HepG2 (cell line): ENCODE measurements at regions not wholly inside any gene's neighbourhood (a gene's known extent, or its start where the extent isn't known, plus 50 kb on each side); places are given as distances from the start of the nearest gene placed in this dataset.

Experiments
- ATAC-seq: fragments of 200-7000 bp; cut with Tn5 transposase; 3 replicates; pipeline ENCODE4 v1.9.1; 2020; ENCODE audit warnings: mild to moderate bottlenecking, moderate library complexity
- BruUV-seq: library from RNA; stranded (reverse); fragments of 400-500 nt; replicated peaks from 2 replicates; lab custom pipeline; 2021; lab: Mats Ljungman, UMichigan
- CTCF ChIA-PET: fragments of 300-600 bp; formaldehyde crosslinking; extraction: SDS; loops from one replicate; lab custom pipeline; 2021; ENCODE audit warnings: low total read pairs, inconsistent platforms, low intra/inter-chr PET ratio; lab: Yijun Ruan, JAX
- POLR2A ChIA-PET: fragments of 350-600 bp; sonication (Branson Sonifier 250); formaldehyde crosslinking; loops from one replicate; lab custom pipeline; 2020; ENCODE audit warnings: antibody characterized with exemption, inconsistent platforms; lab: Yijun Ruan, JAX
- DNase-seq: peaks from one replicate; pipeline ENCODE4 v3.0.0-alpha.2; 2015; ENCODE audit warnings: low spot score
- FAIRE-seq: peaks from 3 replicates; lab custom pipeline; 2011; peaks lifted over from hg19 to GRCh38; lab: Jason Lieb, UNC
- H2AFZ ChIP-seq: one replicate; pipeline ENCODE4 v1.6.1; 2011; ENCODE audit warnings: low read length, inconsistent platforms
- H3K27ac ChIP-seq: fragments of 300-600 bp; 3 replicates; pipeline ENCODE4 v1.8.0; 2011; ENCODE audit warnings: mixed run types, mild to moderate bottlenecking, mixed read lengths, low read length, inconsistent platforms; ENCODE audit not compliant: insufficient read depth; ENCODE audit errors: extremely low read length
- H3K27me3 ChIP-seq, 2 experiments: fragments of 200-600 bp in 1 of 2; 2 replicates in 1 of 2; 3 replicates in 1 of 2; pipeline versions ENCODE4 v1.6.0 to v1.8.0; 2011; ENCODE audit warnings: low read length in 2 of 2, mild to moderate bottlenecking in 2 of 2, moderate library complexity in 2 of 2, inconsistent platforms in 1 of 2; ENCODE audit not compliant: insufficient read depth in 2 of 2, control insufficient read depth in 1 of 2
- H3K36me3 ChIP-seq, 2 experiments: fragments of 200-600 bp in 1 of 2; replicated peaks in 1 of 2; 2 replicates in 1 of 2; 3 replicates in 1 of 2; pipeline versions ENCODE4 v1.5.1 to v1.8.0; 2011; ENCODE audit warnings: low read length in 2 of 2, inconsistent platforms in 1 of 2; ENCODE audit not compliant: insufficient read depth in 2 of 2, control insufficient read depth in 1 of 2
- H3K4me1 ChIP-seq: 2 replicates; pipeline ENCODE4 v1.5.1; 2012; ENCODE audit warnings: low read length, inconsistent platforms; ENCODE audit not compliant: insufficient read depth
- H3K4me2 ChIP-seq: 2 replicates; pipeline ENCODE4 v1.6.0; 2011; ENCODE audit warnings: low read depth, low read length, inconsistent platforms
- H3K4me3 ChIP-seq, 3 experiments: fragments of 200-600 bp in 1 of 3; sonication (generic), shearing (Covaris generic) in 1 of 3; replicated peaks in 1 of 3; 2 replicates each; pipeline ENCODE4 v1.5.1; 2011 to 2016; ENCODE audit warnings: low read length in 3 of 3, inconsistent platforms in 2 of 3, low read depth in 2 of 3, mild to moderate bottlenecking in 2 of 3, control low read depth in 1 of 3, mixed read lengths in 1 of 3; ENCODE audit not compliant: insufficient read depth in 1 of 3
- H3K79me2 ChIP-seq: one replicate; pipeline ENCODE4 v1.6.1; 2011; ENCODE audit warnings: low read length, inconsistent platforms; ENCODE audit not compliant: insufficient read depth
- H3K9ac ChIP-seq: 2 replicates; pipeline ENCODE4 v1.6.0; 2011; ENCODE audit warnings: mild to moderate bottlenecking, low read depth, low read length, inconsistent platforms; ENCODE audit not compliant: insufficient read depth
- H3K9me3 ChIP-seq: 2 replicates; pipeline ENCODE4 v1.5.1; 2012; ENCODE audit warnings: mild to moderate bottlenecking, low read length
- H4K20me1 ChIP-seq: 2 replicates; pipeline ENCODE4 v1.6.0; 2011; ENCODE audit warnings: inconsistent platforms, mild to moderate bottlenecking, low read length, moderate library complexity; ENCODE audit not compliant: insufficient read depth
- DNMT3B ChIP-seq: conservative IDR thresholded peaks from 2 replicates; pipeline ENCODE4 v1.6.1; 2016; ENCODE audit warnings: missing biosample characterization, control low read depth
- ETV6 ChIP-seq: sonication (generic); formaldehyde crosslinking; conservative IDR thresholded peaks from 2 replicates; pipeline ENCODE4 v1.4.0; 2020; ENCODE audit warnings: missing genetic modification reagents
- HNF4A ChIP-seq: sonication (generic); formaldehyde crosslinking; IDR thresholded peaks from 2 replicates; pipeline ENCODE4 v1.4.0; 2020; ENCODE audit warnings: missing genetic modification reagents
- MAZ ChIP-seq, 2 experiments: sonication (generic) in 1 of 2; formaldehyde crosslinking in 1 of 2; IDR thresholded peaks; 2 replicates each; pipeline versions ENCODE4 v1.5.0 to v1.6.1; 2012 to 2020; ENCODE audit warnings: low read depth in 2 of 2, mild to moderate bottlenecking in 2 of 2, borderline replicate concordance in 1 of 2, improper control_type of control experiment in 1 of 2, low read length in 1 of 2, missing genetic modification reagents in 1 of 2, moderate library complexity in 1 of 2
- PHF21A ChIP-seq: sonication (generic); formaldehyde crosslinking; IDR thresholded peaks from 2 replicates; pipeline ENCODE4 v1.5.0; 2020; ENCODE audit warnings: mild to moderate bottlenecking, missing genetic modification reagents
- ZNF530 ChIP-seq: sonication (generic); formaldehyde crosslinking; IDR thresholded peaks from 2 replicates; pipeline ENCODE4 v1.5.0; 2020; ENCODE audit warnings: low read depth, mild to moderate bottlenecking, missing genetic modification reagents
- ZNF564 ChIP-seq: sonication (generic); formaldehyde crosslinking; IDR thresholded peaks from 2 replicates; pipeline ENCODE4 v1.8.1; 2023; ENCODE audit warnings: mild to moderate bottlenecking, missing genetic modification reagents
- WGBS: methylation state at CpG from one replicate; pipeline ENCODE4 v1.1.6; 2017; ENCODE audit warnings: low lambda C conversion rate; 5-methylcytosine and 5-hydroxymethylcytosine counted together
- in situ Hi-C: cut with HindIII; loops from 2 replicates; pipeline ENCODE4 v1.10.0; 2017; ENCODE audit warnings: low pct_unique_long_range_greater_than_20kb; ENCODE audit not compliant: extremely low pct_ligation_motif_present
- intact Hi-C: fragments of 100-400 bp; cut with micrococcal nuclease; formaldehyde crosslinking; loops from one replicate; pipeline ENCODE4 v1.10.0; 2022; ENCODE audit not compliant: unreplicated experiment

DNA sequence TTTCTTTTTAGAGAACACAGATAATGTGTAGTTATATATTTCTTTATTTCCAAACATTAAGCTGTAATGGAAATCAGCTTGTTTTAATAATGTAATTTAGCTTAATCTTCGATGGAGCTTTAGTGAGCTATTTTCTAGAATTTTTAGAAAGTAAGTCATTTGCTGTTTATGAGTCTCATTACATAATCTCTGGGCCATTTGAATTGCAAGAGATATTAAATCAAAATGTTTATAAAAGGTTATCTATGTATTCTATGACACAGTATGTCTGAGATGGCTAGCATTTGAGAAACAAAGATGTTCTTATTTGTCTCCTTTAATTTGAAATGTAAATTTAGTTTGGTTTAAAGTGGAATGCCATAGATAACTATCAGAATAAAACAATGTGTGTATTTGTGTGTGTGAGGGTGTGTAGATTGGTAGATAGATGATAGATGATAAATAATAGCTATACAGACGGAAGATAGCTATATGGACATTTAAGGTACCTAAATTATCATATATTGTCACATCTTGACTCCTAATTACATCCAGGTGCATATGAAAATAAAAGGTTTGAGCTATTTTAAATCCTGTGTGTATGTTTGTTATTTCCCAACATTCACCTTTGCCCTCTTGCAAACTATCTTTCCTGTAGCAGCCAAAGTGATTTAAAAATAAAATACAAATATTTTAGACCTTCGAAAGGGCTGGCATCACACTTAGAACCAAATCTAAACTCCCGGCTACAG, 478.0 kb upstream of the KLF6 start:
- Histone ChIP-seq H3K4me1 (no peaks in the 10 kb centered on the region), H3K27me3 (peaks cover 3 to 8% of the 10 kb centered on the region in 2 experiments; a peak in 2 of 5 replicates), H3K4me2 (no peak overlapping the region), H3K36me3 (no peaks in the 10 kb centered on the region), H3K27ac (no peak overlapping the region), H3K9me3 (no peaks in the 10 kb centered on the region), H3K4me3 (no peak overlapping the region), H4K20me1 (no peaks in the 10 kb centered on the region), H3K9ac (no peak overlapping the region), H3K79me2 (no peaks in the 10 kb centered on the region), H2AFZ (no peak overlapping the region)
- TF ChIP-seq PHF21A (CRISPR knock-in tag), result no peak
- TF ChIP-seq DNMT3B (CRISPR knock-in tag), result no peak
- no peak for TF ChIP-seq ZNF564 (CRISPR knock-in tag)
- no peak for TF ChIP-seq ZNF530 (CRISPR knock-in tag)
- TF ChIP-seq ETV6 (CRISPR knock-in tag), result no peak
- ChIA-PET CTCF (no interaction called here), POLR2A (no interaction called here)
- DNase-seq (no peak), FAIRE-seq (no peak), ATAC-seq (no peak)
- intact Hi-C loops, result no loop called here
- 8% methylated on average over 4 of the region's 4 CpGs for WGBS
- BruUV-seq, result no TSS peak
- in situ Hi-C loops, result no loop called here

DNA sequence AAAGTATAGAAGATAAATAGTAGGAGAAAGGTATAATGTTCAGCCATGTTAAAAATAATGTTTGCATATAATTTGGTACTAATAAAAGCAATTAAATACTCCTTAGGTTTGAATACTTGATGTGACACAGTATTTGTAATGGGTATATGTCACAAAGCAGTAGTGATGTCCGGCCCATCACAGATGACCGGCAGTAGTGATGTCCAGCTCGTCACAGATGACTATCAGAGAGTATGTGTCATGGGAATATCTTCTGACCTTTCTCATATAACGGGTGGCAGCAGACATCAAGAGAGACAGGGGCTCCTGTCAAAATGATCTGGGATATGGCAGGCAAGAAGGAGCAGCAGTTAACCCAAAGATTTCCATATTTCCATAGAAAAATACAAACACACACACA, 477.4 kb upstream of the KLF6 start:
- Histone ChIP-seq H3K4me3 (no peak overlapping the region), H2AFZ (no peak overlapping the region), H3K4me1 (no peaks in the 10 kb centered on the region), H3K79me2 (no peaks in the 10 kb centered on the region), H3K27ac (no peak overlapping the region), H3K9ac (no peak overlapping the region), H3K9me3 (no peaks in the 10 kb centered on the region), H3K4me2 (no peak overlapping the region), H3K36me3 (no peaks in the 10 kb centered on the region), H4K20me1 (no peaks in the 10 kb centered on the region), H3K27me3 (peaks cover 3 to 10% of the 10 kb centered on the region in 2 experiments; a peak in 2 of 5 replicates)
- ATAC-seq (no peak), DNase-seq (no peak), FAIRE-seq (no peak)
- intact Hi-C loops (no loop called here), in situ Hi-C loops (no loop called here)
- ChIA-PET CTCF (no interaction called here), POLR2A (no interaction called here)
- no TSS peak for BruUV-seq
- WGBS, result 52% methylated on average over 3 of the region's 4 CpGs
- TF ChIP-seq HNF4A (CRISPR knock-in tag) (no peak), MAZ (IDR thresholded peaks at IDR 0.05; ENCODE audit: borderline replicate concordance, low read depth, low read length) (no peak), MAZ (CRISPR knock-in tag; IDR thresholded peaks at IDR 0.05; ENCODE audit: low read depth) (no peak)
